ENCODE measurements at regions not wholly inside any gene's neighbourhood (a gene's known extent, or its start where the extent isn't known, plus 50 kb on each side); places are given as distances from the start of the nearest gene placed in this dataset.

DNA sequence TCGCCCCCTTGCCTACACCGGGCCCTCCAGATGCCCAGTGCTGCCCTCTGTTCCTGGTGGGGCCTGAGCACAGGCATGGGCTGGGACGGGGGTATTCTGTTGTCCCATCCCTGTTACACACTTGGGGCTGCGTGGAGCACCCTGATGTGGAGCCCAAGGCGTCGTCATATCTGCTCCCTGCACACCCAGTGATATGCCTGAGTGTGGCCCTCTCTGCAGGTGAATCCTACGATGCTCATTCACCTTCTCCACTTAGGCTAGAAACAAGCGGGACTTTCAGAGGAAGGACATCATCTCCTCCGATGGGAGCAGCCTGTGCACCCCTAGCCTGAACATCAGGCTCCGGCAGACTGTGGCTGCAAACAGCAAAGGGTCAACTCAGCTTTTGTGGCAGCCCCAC is 91.0 kb upstream of the NPTX2 start:
- no peaks in the 10 kb centered on the region for H3K9me3 ChIP-seq
- no peak overlapping the region for H3K4me3 ChIP-seq
- H3K36me3 ChIP-seq = no peaks in the 10 kb centered on the region
- no peak for DNase-seq
- H3K27me3 ChIP-seq = no peaks in the 10 kb centered on the region

DNA sequence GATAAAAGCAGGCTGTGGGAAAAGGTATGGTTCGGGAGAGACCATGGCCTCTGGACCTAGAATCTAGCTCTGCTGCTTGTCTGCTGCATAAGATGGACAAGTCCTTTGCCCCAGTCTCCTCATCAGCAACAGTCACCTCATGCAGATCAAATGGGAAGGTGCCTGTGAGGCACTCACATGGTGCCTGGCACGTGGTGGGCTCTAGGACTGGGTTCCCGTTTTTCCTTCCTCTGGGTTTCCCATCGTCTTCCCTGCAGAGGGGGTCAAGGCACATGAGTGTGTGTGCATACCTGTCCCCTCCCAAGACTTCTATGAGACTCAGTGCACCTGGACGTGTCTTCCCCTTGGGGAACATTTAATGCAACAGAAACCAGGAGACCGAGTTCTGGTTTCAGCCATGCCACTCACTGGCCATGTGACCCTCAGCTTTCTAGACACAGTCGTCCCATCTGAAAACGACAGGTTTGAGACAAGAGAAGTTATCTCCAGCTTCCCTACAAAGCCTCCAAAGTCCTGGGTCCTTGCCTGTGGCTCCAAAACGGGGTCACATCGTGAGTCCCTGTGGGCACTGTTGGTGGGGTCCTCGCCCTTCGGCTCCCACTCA is 95.9 kb upstream of the NPTX2 start:
- no peaks in the 10 kb centered on the region for H3K27me3 ChIP-seq
- DNase-seq = no peak

DNA sequence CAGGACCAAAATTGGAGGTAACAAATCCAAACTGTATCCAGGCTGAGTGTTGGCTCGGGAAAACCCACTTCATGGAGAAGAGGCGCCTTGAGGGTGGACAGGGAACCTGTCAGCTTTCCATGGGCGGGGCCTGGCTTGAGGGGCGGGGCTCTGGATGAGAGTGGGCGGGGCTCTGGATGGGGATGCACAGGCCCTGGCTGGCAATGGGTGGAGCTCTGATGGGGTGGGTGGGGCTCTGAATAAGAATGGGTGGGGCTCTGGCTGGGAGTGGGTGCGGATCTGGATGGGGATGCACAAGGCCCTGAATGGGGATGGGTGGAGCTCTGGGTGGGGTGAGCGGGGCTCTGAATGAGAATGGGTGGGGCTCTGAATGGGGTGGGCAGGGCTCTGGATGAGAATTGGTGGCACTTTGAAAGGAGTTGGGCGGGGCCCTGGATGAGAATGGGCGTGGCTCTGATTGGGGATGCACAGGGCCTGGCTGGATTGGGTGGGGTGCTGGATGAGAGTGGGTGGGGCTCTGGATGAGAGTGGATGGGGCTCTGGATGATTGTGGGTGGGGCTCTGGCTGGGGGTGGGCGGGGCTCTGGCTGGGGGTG is 96.6 kb upstream of the NPTX2 start:
- H3K27me3 ChIP-seq = no peaks in the 10 kb centered on the region
- DNase-seq = peak; percentile 4
- H3K36me3 ChIP-seq = no peaks in the 10 kb centered on the region
- no peak overlapping the region for H3K4me3 ChIP-seq
- no peaks in the 10 kb centered on the region for H3K9me3 ChIP-seq

More for the DNA sequence above, 95.9 kb upstream of the NPTX2 start:
- Histone ChIP-seq H3K9me3 (no peaks in the 10 kb centered on the region), H3K4me3 (no peak overlapping the region), H3K36me3 (no peaks in the 10 kb centered on the region)

DNA sequence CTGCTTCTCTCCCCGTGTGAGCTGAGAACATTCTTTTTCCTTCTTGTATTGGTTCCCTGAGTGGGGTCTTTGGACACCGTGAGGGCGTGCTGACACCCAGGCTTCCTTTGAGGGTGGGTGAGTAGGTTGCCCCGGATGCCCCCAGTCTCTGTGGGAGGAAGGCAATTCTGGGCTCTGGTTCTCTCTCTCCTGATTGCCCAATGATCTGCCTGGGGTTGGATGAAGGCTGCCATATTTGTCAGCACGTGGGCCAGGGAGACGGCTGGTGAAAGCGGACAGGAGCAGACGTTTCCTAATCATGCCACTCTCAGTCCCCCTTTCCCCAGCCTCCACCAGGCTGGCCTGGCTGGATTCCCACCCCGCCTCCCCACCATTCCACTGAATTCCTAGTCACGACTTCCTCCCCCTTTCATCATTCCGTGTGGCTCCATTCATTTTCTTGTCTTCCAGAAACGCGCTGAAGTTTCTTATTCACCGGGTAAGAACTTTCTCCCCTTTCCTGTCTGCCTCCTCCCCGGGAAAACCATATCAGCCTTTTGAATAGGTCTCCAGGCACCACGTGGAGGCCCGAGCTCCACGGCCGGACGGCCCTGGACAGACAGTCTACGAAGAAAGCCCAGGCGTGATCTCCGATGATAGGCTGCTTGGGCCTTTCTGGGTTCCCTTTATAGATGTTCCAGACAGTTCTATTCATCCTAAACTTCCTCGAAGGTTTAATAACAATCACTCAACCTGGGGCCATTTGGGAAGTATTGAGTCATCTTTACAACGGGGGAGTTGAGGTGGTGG is 98.7 kb upstream of the NPTX2 start:
- no peaks in the 10 kb centered on the region for H3K9me3 ChIP-seq
- H3K4me3 ChIP-seq = no peak overlapping the region
- H3K36me3 ChIP-seq = no peaks in the 10 kb centered on the region
- no peaks in the 10 kb centered on the region for H3K27me3 ChIP-seq
- DNase-seq = no peak

DNA sequence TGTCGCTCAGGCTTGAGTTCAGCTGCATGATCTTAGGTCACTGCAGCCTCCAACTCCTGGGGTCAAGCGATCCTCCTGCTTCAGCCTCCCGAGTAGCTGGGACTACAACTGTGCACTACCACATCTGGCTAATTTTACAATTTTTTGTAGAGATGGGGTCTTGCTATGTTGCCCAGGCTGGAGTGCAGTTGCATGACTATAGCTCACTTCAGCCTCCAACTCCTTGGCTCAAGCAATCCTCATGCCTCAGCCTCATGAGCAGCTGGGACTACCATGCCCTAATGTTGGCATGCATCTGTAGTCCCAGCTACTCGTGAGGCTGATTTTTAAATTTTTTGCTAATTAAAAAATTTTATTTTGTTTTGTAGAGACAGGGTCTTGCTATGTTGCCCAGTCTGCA is 101.9 kb upstream of the NPTX2 start:
- no peaks in the 10 kb centered on the region for H3K36me3 ChIP-seq
- no peaks in the 10 kb centered on the region for H3K9me3 ChIP-seq
- no peak for DNase-seq
- no peaks in the 10 kb centered on the region for H3K27me3 ChIP-seq
- no peak overlapping the region for H3K4me3 ChIP-seq

DNA sequence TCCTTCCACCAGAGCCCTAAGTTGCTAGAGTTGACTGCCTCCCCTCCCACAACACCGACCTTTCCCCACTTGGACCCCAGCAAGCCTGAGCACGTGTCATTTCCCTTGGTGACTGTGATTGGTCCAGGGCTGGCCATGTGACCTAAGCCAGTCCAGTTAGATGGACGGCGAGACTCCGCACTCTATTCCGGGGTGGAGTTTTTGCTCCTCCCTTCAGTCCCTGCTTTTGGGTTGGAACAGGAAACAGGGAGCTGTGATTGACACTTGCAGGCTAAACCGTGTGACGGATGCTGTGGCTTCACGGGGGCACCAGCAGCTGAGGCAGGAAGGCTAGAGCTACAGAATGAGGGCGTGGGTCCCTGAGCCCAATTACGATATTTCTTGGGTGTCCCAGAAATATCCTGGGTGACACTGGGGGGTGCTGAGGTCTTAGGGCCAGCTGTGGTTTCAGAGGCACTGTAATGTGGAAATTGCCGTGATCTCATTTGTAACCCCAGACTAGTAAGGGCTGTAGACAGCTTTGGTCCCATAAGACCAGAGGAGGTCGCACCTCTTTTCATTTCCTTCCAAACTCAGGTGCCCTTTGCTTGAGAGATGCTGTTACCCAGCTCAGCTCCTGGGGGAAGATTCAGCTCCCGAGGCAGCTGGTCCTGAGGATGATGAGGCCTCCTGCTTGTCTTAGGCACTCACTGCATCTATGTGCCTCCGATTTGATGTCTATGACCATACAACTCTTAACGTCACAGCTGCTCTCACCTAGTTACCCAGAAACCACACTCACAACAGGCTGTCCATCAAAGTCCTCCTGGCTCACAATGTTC is 102.7 kb upstream of the NPTX2 start:
- no peaks in the 10 kb centered on the region for H3K27me3 ChIP-seq
- no peak for DNase-seq
- no peaks in the 10 kb centered on the region for H3K9me3 ChIP-seq
- H3K4me3 ChIP-seq = no peak overlapping the region
- H3K36me3 ChIP-seq = no peaks in the 10 kb centered on the region

DNA sequence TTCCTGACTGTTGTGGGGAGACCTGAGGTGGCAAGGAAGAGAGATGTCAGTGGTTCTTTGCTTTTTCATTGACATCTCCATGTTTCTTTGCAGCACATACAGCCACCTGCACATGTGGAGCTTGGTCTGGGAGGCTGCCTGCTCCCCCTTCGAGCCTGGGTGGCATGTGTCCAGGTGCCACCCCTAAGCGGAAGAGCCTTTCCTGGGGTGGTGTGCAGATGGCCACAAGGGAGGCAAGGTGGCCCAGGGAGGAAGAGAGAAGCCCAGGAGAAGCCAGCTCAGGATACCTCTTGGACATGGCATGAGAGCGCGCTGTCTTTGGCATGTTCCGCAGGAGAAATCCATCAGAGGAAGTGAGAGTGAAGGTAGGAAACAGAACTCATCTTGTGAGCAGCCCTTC is 105.9 kb upstream of the NPTX2 start:
- Histone ChIP-seq H3K36me3 (no peaks in the 10 kb centered on the region), H3K4me3 (no peak overlapping the region), H3K9me3 (no peaks in the 10 kb centered on the region), H3K27me3 (no peaks in the 10 kb centered on the region)
- DNase-seq = no peak

DNA sequence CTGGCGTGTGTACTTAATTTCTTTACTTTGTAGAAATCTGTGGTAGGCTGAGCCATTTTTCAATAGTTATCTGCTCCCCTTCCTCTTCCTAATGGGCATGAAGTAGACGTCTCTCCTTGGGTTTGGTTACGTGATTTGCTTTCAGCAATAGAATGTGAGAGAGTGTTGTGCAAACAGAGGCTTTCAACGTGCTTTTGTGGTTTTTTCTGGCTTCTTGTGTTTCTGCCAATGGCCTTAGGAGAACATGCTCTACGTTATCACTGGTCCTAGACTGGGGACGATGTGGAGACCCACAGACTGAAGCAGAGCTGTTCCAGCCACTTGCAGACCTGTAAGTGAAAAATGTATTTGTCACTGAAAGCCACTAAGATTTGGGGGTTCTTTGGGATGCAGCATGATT is 107.2 kb upstream of the NPTX2 start:
- no peak for DNase-seq

DNA sequence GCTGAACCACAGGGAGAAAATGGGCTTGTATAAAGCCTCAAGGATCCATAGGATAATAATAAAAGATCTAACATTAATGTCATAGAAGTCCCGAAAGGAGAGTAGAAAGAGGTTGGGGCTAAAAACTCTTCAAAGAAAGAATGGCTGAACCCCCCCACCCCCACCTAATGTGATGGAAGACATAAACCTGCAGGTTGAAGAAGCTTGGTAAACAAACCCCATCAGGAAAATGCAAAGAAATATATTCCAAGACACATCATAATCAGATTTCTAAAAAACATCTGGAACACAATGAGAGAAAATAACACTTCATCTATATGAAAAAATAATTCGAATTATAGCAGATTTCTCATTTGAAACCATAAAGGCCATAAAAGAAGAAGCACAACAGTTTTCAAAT is 105.6 kb upstream of the BAIAP2L1 start:
- Histone ChIP-seq H3K27me3 (no peaks in the 10 kb centered on the region), H3K36me3 (no peaks in the 10 kb centered on the region), H3K4me3 (no peak overlapping the region), H3K9me3 (no peaks in the 10 kb centered on the region)
- DNase-seq = no peak

More for the DNA sequence above, 107.2 kb upstream of the NPTX2 start:
- Histone ChIP-seq H3K9me3 (no peaks in the 10 kb centered on the region), H3K27me3 (no peaks in the 10 kb centered on the region), H3K4me3 (no peak overlapping the region), H3K36me3 (no peaks in the 10 kb centered on the region)

DNA sequence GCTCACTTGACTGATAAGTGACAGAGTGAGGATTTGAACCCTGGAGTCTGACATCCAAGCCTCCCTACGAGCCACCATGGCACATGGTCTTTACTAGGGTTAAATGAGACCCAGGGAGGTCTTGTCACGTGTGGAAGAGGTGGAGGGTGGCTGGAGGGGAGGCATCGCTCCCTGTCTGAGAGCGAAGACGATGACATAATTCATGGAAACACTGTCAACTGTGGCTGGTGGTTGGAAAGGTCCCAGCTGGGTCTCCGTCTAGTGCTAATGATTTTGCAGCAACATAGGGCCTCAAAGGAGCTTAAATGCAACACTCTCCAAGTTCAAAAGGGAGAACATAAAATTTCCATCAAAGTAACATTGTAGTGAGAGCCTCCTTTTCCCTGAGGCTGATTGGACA is 99.9 kb upstream of the BAIAP2L1 start:
- no peaks in the 10 kb centered on the region for H3K36me3 ChIP-seq
- H3K4me3 ChIP-seq = no peak overlapping the region
- H3K27me3 ChIP-seq = no peaks in the 10 kb centered on the region
- no peaks in the 10 kb centered on the region for H3K9me3 ChIP-seq
- no peak for DNase-seq

DNA sequence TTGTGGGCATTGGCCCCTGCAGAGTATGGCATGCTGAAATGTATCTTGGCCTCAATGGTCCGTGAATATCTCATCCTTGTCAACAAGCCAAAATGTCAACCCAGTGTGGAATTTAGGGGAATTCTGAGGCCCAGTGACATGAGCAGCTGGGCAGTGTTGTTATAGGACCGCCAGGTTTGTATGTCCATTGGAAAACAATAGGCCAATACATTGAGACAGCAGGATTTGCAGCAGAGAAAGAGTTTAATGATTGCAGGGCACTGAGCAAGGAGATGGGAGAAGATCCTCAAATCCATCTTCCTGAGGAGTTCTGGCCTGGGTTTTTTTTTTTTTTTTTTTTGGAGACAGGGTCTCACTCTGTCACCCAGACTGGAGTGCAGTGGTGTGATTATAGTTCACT is 95.7 kb upstream of the BAIAP2L1 start:
- Histone ChIP-seq H3K27me3 (no peaks in the 10 kb centered on the region), H3K9me3 (no peaks in the 10 kb centered on the region), H3K36me3 (no peaks in the 10 kb centered on the region), H3K4me3 (no peak overlapping the region)
- DNase-seq = no peak

DNA sequence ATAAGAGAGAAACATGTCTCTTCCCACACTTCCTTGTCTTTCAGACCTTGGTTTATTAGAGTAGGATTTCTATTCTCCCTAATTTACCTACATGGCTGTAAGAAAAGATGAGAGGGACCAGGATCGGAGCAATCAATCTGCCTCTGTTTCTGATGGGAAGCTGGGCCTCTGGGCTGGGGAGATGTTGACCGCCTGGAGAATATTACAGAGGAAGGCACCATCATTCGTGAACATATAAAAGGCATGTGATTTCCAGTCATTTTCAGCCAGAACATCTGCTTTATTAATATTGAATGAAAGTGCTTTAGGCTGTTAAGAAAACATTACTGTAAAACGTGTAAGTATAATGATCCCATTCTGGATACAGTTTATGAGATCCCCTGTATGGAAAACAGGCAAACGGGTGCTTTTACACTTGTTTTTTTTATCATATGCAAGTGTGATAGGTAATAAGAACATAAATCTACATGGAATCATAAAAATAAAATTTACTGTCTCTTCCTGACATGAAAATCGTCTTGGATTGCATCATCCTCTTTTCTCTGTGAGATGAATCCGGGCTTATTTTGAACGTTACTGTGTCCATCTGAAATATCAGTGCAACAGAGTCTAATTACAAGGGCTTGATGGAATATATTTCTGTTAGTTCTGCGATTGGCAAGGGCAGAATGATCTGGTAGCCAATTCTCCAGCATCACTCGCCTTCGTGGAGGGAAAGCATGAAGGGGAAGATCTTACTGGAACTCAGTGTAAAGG is 94.5 kb upstream of the BAIAP2L1 start:
- no peak for DNase-seq
- Histone ChIP-seq H3K4me3 (no peak overlapping the region), H3K36me3 (no peaks in the 10 kb centered on the region), H3K9me3 (no peaks in the 10 kb centered on the region), H3K27me3 (no peaks in the 10 kb centered on the region)

DNA sequence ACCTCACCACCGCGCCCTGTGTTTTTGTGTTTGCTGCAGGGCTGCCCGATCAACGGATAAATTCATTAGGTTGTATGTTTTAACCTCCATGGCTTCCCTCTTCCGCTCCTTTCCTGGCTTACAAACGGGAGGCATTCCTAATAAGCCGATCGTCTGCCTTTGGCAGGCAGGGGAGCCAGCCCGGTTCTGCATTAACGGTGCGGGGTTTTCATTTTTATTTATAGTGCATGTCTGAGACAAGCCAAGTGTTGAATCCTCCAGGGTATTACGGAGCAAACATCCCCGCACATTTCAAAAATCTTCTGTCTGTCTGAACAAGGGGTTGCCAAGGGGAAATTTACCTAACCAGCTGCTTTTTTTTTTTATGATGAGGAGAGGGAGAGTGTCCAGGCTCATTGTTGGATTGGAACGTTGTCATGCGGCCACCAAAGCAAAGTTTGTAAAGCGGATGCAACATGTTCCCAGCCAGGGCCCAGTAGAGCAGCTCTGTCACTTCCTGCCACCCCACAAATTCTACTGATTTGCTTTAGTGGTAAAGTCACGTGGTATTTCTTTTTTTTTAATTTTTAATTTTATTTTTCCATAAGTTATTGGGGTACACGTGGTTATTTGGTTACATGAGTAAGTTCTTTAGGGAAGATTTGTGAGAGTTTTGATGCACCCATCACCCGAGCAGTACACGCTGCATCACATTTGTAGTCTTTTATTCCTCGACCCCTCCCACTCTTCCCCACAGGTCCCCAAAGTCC is 92.3 kb upstream of the BAIAP2L1 start:
- no peaks in the 10 kb centered on the region for H3K9me3 ChIP-seq
- H3K27me3 ChIP-seq = no peaks in the 10 kb centered on the region
- H3K4me3 ChIP-seq = no peak overlapping the region
- DNase-seq = no peak
- H3K36me3 ChIP-seq = no peaks in the 10 kb centered on the region

DNA sequence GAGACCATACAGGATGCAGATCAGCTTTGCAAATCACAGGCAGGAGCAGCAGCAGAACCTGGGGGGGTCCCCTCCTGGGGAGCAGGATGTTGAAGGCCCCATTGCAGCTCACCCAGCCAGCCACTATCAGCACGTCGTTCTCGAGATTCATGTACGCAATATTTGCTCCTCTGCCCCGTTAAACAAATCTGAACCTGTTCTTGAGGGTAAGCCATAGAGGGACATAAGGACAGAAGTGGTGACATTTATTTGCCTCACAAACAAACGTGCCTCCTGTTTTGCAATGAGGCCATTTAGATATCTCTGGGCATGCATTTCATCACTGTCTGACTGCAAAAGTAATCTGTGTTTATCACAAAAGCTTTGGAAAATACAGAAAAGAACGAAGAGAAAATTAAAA is 87.3 kb upstream of the BAIAP2L1 start:
- no peaks in the 10 kb centered on the region for H3K36me3 ChIP-seq
- no peaks in the 10 kb centered on the region for H3K9me3 ChIP-seq
- no peak overlapping the region for H3K4me3 ChIP-seq
- H3K27me3 ChIP-seq = no peaks in the 10 kb centered on the region
- no peak for DNase-seq

DNA sequence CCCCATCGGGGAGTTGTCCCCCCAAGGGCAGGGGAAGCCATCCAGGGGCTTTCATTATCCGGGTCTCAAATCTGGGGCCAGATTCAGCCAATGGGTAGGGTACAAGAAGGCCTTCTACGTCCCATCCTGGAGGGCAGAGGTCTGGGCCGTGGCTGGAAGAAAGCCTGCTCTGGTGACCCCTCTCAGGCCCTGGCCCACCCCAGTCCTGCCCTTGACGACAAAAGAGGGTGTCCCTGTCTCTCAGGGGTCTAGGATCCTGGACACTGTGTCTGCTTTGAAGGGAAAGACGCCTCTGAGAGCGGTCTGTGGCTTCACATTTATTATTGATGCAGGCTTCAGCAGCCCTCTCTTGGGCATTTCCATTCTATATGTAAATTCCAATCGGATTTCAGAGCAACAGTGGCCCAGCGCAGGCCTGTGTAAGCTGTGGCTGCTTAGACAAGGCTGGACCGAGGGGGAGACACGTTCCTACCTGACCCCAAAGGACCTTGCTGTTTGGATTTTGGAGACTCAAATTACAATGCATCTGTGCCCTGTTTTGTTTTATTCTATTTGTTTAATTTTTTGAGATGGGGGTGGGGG is 83.2 kb upstream of the BAIAP2L1 start:
- H3K4me3 ChIP-seq = no peak overlapping the region

More for the DNA sequence above, 83.2 kb upstream of the BAIAP2L1 start:
- no peaks in the 10 kb centered on the region for H3K36me3 ChIP-seq
- no peaks in the 10 kb centered on the region for H3K27me3 ChIP-seq
- DNase-seq = no peak
- no peaks in the 10 kb centered on the region for H3K9me3 ChIP-seq
